Ovary (tissue), 3 donors: ENCODE measurements at regions not wholly inside any gene's neighbourhood (a gene's known extent, or its start where the extent isn't known, plus 50 kb on each side); places are given as distances from the start of the nearest gene placed in this dataset.

ENCODE experiments used
- CTCF ChIP-seq, 3 donors: fragments of 450-650 bp in 2 of 3; fragments of 200-600 bp in 1 of 3; IDR thresholded peaks; one replicate each; pipeline versions ENCODE4 v1.5.1 to v1.8.0; 2016 to 2022; ENCODE audit warnings: antibody characterized with exemption in 3 of 3, mild to moderate bottlenecking in 1 of 3
- POLR2A ChIP-seq: fragments of 450-650 bp; IDR thresholded peaks from one replicate; pipeline ENCODE4 v1.6.1; 2017; ENCODE audit warnings: antibody characterized with exemption, mild to moderate bottlenecking, moderate library complexity
- donor health status: DM: no; HTN: no; CAD: no.

- TF ChIP-seq CTCF (IDR thresholded peaks at IDR 0.05) (no peak), POLR2A (no peak)
These were observed 1034.8 kb upstream of the SPRY2 start for GRCh38 chr13:81375709-81376108.
